ENCODE measurements at regions not wholly inside any gene's neighbourhood (a gene's known extent, or its start where the extent isn't known, plus 50 kb on each side); places are given as distances from the start of the nearest gene placed in this dataset.
"Not testable (repeated sequence)": the region's sequence is repeated elsewhere in the genome, so short reads cannot be mapped to it uniquely, and the experiment has no call there.

DNA sequence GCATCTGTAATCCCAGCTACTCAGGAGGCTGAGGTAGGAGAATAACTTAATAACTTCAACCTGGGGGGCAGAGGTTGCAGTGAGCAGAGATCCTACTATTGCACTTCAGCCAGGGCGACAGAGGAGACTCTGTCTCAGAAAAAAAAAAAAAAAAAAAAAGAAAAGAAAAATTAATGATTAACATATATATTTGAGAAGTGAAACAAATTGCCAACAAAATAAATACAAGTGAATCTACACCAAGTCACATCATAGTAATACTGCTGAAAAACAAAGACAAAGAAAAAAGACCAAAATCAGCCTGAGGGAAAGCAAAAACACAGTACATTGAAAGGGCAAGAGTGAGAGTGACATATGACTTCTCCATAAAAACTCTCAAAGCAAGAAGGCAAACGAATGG, 123.7 kb downstream of the CASP12 start:
- no peak for DNase-seq

DNA sequence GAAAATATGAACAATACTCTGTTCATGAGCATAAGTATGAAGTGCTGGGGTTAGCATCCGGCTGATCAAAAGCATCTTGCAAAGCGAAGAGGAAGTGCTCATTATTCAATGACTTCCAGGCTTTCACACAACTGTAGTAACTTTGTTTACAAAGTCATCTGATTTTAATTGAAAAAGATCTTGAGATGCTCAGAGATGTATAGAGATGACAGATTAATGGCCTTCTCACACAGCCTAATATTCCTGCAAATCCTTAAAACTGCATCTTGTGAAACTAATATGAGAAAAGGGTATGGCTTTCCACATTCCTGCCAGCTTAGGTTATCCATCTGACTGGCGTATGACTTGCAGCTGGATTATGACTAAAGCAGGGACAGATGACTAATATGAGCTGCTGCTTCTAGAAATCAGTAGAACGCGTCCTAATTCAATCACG, 125.4 kb downstream of the CASP12 start:
- no peak for DNase-seq

DNA sequence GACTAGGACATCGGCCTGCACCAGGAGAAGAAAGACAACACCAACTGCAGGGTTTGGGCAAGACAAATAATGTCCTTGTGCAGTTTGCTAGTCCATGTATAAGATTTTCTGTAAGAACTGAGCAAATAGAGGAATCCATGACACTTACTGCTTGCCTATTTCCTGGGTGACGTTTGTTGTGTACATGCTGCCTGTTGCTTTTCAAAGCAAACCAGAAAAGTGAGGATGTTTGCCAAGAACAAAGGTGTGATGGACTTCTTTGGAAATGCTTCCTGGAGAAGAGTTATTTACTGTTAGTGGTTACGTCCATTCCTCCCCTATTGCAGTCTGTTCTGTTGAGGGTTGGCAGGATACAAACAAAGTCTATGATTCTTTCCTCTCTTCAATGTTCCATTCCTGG, 126.5 kb downstream of the CASP12 start:
- DNase-seq, result no peak

DNA sequence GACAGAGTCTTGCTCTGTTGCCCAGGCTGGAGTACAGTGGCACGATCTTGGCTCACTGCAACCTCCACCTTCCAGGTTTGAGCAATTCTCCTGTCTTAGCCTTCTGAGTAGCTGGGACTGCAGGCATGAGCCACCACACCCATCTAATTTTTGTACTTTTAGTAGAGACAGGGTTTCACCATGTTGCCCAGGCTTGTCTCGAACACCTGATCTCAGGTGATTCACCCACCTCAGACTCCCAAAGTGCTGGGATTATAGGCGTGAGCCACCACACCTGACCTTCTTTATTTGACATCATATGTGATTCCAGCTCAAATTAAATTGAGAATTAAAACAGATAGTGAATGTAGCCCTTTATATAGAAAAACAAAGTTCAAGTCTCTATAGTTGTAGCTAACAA, 127.2 kb downstream of the CASP12 start:
- not testable (repeated sequence) for DNase-seq

DNA sequence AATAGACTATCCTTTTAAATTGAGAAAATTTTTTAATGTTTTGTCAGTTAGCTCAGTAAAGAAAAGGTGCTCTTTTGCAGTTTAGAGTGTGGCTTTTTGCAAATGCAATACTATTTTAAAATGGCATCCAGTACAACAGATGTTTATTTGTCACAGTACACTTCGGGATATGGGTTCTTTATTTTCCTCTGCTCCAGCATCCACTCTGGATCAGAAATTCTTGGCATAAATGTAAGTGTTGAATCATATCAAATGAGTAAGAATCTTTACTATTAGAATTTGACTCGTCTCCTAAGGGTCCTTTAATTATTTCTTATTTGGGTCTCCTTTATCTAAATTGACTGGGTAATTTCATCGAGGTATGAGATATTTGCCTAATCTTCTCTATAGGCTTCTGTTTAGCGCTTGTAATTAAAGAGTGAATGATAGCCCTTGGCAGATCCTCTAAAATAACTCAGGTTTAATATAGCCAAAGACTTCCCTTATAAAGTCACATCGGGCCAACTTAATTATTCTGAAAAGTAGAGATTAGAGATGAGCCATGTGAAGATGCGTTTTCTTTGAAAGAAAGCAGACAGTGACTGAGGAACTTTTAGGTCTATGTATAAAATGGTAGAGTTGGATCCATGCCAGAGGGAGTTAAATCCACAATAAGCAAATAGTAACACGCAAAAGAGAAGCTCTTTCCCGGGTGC, 132.7 kb downstream of the CASP12 start:
- no peak for DNase-seq

DNA sequence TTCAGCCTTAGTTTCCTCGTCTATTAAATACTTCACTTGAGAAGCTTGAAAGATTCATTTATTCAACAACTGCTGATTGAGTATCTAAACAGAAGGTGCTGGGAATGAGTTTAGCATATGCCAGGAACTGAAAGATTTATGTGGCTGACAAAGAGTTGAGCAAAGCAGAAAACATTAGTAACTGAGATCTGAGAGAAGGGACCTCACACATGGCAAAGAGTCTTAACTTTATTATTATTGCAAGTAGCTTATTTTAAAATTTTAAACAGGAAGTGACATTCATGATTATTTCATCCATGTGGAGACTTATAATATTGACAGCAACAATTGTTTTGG, 133.6 kb downstream of the CASP12 start:
- DNase-seq, result no peak

DNA sequence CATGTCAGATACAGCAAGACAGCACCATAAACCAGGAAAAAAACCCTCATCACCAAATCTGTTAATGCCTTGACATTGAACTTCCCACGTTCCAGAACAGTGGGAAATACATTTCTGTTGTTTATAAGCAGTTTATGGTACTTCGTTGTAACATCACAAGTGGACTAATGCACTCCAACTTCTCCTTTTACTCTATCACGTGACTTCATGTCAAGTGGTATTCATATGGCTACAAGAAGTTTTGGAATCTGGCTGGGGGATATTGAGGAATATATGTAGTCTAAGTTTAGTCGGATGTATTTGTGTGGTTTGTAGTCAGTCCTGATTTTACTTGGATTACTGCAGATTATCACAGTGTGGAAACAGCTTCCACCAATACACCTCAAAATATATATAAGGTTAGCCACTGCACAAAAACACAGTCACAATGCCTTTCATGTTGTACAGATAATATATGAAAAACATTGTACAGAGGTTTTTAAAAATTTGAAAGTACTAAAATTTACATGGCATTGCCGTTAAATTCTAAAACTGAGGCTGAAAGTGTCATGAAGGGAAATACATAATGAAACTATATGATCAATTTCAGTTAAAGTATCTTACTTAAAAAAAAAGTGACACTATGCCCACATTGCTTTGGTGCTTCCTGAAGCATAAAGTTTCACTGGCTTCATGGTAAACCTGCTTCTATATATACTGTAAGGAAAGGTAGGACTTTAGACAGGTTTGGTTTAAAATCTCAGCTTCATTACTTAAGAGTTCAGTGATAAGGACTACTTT, 134.1 kb downstream of the CASP12 start:
- DNase-seq, result no peak

DNA sequence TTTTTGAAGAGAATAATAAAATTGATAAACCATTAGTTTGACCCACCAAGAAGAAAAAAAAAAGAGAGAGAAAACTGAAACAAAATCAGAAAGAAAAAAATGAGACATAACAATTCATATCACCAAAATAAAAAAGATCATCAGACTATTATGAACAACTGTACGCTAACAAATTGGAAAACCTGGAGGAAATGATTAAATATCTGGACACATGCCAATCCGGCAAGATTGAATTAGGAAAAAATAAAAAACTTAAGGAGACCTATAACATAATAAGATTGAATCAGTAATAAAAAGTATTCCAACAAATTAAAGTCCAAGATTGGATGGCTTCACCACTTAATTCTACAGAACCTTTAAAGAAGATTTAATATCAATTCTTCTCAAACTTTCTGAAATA, 136.7 kb downstream of the CASP12 start:
- DNase-seq, result no peak

DNA sequence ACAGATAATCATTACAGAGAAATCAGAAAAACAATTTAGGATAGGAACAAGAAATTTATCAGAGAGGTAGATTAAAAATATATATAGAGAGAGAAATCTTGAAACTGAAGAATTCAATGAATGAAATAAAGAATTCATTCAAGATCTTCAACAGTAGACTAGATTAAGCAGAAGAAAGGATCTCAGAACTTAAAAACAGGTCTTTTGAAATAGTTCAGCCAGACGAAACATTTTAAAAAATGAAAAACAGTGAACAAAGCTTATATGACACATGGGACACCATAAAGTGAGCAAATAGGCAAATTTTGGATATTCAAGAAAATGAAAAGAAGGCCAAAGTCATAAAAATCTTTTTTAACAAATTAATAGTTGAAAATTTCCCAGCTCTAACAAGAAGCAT, 138.8 kb downstream of the CASP12 start:
- DNase-seq, result no peak

DNA sequence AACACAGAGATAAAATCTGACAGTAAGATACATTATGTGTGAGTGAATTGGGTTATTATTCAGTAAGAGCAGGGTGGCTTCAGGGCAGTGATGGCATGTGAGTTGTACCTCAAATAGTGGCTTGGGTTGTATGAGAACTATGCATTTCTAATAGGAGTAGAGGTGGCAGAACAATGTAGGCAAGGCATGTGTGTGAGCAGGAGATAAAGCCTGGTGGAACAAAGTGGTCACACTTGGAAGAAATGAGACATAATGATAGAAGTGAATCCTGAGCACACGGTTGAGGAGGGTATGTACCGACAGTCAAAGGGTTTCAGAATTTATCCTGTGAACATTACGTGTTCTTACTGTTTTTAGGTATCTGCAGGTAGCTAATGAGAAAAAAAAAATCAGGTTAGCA, 159.3 kb downstream of the CASP12 start:
- DNase-seq, result no peak

DNA sequence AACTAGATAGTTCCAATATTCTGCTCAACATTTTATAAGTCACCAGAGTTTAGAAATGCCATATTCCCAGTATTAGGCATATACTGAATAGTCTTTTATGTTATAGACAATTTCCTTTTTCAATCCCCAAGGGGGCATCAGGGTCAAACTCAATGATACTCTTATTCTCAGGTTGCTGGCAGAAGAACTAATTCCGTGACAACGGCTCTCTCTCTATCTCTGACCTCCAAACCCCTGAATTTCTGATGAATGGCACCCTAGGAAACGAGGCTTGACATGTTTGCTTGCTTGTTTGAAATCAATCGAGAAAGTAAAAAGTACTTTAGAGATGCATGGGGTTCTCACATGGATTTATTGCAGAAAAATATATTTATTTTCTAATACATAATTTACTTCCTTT, 160.1 kb downstream of the CASP12 start:
- no peak for DNase-seq

DNA sequence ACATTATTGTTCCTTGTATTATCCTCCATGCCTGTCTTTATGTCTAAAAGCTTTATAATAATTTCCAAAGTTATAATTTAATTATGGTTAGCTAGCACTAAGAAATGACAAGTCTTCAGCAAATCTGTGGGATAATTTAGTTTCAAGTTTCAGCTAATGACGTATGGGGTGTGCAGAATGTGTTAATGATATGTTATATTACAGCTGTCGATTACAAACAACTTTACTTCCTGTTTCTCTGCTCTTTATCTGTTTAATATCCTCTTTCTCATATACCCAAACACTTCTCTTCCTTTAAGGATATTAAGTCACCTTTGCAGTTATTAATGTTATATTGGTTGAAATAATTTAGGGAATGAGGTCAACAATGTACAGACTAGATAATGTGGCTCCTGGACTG, 161.8 kb downstream of the CASP12 start:
- DNase-seq, result no peak

DNA sequence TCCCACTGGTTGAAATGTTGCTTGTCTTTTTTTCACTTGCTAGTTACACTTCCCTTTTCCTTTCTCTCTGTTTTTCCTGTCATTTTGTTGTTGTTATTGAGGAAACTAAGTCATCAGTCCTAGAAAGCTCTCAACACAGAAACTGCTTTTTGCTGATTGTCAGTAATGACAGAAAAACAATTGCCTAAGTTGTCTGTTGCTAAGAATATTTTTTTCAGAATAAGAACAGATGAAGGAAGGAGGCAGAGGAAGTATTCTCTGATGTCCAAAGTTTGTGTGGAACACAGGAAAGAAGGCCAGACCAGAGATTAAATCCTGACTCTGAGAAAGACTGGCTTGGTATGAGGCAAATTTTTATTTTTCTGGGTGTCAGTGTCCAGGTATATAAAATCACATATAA, 163.3 kb downstream of the CASP12 start:
- no peak for DNase-seq

DNA sequence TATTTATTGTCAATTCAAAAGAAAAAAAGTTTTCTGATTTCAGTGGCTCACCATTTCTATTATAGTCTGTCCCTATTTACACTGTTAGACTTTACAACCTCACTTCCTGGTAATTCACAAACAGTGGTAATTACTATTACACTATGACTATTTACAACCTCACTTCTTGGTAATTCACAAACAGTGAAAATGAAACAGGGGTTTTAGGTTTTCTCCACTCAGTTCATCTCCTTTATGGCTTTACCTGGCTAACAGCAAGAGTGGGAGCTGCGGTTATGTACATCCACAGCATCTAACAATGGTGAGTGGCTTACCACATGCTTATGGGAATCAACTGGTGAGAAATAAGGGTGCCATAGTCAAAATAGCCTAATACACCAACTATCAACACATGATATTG, 166.4 kb downstream of the CASP12 start:
- DNase-seq, result no peak

DNA sequence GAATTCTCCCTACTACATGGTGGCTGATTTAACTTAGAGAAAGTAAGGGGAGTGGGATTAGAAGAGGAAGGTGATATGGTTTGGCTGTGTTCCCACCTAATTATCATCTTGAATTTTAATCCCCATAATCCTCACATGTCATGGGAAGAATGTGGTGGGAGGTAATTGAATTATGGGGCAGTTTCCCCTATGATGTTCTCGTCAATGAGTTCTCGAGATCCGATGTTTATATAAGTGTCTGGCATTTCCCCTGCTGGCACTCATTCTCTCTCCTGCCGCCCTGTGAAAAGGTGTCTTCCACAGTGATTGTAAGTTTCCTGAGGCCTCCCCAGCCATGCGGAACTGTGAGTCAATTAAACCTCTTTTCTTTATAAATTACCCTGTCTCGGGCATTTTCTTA, 169.3 kb downstream of the CASP12 start:
- no peak for DNase-seq

DNA sequence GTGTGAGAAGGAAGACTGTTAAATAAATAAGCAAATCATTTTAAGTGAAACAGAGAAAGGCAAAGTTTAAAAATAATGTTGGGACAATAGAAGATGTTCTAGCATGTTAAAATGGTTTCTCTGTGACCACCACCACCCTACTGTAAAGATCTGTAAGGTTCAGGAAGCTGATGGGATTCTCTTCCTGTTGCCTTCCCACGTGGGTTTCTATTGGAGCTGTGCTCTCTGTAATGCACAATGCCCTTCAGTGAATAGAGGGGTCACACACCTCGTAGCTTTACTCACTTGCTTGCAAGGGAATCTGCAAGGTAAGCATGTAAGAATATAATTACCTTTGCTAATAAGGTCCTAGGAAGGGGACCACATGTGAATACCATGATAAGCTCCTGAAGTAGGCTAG, 170.5 kb downstream of the CASP12 start:
- no peak for DNase-seq

DNA sequence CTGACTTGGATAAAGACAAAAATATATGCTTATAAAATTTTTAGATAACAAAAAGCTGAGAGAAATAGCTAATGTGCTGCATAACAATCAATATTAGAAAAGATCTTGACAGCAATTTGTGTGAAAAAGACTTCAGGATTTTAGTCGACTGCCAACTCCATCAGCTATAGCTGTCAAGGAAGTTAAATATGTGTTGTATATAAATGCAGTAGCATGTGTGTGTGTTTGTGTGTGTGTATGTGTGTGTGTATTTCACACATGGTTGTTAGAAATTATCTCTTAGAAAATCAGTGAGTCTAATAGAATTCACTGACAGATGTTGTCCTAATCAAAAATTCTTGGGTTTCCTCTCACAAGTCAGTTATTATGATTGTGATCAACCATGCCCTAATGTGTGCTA, 171.2 kb downstream of the CASP12 start:
- DNase-seq, result no peak

DNA sequence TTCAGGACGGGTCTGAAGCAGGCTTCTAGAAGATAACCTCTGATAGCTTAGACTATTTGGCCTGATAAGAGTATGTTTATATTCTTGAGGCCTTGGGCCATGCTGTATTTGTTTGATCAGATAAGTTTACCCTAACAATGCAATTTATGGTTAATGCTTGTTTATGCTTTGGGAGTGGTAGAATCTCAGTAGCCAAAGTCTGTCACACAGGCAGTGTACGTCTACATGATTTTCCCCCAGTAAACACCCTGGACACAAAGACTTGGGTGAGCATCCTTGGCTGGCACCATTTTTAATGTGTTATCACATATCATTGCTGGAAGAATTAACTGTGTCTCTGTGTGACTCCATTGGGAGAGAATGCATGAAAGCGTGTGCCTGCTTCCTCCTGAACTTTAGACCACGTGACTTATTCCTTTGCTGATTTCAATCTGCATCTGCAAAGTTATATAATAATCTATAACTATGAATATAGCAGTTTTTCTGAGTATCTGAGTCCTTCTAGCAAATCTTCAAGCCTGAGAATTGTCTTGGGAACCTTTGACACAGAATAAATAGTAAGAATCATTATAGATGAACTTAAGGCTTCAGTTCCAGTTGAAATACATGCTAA, 172.4 kb downstream of the CASP12 start:
- DNase-seq, result no peak

DNA sequence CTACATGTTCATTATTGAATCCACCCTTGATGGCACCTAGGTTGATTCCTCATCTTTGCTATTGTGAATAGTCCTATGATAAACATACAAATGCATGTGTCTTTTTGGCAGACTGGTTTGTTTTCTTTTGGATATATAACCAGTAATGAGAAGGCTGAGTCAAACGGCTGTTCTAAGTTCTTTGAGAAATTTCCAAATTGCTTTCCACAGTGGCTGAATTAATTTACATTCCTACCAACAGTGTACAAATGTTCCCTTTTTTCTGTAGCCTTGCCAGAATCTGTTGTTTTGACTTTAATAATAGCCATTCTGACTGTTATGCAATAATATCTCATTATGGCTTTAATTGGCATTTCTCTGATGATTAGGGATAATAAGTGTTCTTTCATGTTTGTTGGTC, 184.9 kb downstream of the CASP12 start:
- DNase-seq, result no peak

DNA sequence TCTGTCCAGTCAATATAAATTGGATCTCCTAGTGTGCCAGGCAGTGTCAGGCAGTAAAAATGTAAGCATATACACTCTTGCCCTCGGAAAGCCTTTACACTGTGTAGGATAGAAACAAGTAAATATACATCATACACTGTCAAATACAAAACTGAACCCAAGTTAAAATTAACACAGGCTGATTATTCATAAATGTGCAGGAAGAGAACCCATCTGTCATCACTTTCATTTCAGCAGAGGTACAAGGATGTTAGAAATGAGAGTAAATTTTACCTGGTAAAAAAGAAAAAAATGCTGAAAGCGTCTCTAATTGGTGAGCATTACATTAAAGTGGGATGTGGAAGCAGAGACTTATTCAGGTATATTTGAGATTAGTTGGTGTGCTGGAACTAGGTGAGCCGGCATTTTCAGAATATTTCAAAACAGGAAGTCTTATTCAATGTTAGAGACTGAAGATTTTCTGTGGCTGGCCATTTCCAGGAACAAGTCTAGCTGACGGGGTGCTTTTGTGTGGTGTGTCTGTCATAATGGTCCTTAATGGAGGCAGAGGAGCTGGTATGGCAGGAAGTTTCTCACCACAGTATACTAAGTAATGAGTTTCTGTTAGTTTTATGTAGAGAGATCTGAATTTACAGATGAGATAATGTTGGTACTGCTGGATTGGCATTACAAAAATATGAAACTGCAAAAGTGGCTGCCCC, 192.6 kb downstream of the CASP12 start:
- peak; percentile 46 for DNase-seq

DNA sequence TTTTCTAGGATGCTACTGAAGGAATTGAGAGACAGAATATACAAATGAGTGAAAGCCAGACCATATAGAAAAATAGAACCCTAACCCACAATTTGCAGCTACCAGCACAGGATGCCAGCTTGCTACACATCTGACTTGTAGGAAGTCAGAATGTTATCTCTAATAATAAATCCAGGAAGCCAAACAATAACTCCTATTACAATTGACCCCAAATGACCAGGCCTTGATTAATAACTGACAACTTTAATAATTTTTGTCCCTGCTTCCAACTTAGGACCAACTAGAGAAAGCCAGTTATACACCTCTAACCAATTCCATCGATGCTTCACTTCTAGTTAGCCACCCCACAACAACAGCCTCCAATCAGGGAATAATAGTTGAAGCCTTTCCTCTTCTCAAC, 193.4 kb downstream of the CASP12 start:
- DNase-seq, result no peak

DNA sequence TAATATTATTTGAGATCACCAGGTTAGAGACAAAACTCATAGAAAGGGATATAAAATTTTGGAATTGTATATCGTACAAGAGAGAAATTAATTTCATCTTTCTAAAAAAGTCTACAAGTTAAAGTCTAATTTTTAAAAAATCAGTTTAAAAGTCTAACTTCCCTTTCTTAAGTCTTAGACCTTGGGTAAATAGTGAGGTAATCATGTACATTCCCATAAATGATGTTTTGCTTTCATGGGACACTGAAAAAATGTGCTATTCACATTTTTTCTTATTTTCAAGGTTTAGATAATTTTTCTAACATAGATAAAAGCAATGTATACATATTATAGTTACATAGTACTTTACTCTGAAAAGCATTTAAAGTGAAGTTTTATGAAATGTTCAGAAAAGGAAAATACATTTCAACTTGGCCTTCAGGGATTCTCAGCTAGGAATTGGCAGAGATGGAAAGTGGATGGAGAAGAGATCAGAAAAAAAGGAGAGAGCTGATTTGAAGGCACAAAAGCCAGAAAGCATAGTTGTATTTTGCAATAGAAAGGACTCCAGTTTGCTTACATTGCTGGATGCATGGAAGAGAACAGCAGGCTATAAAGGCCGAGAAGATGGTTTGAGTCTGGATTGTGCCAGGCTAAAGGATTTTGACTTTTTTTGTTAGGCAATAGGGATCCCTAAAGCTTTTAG, 194.0 kb downstream of the CASP12 start:
- no peak for DNase-seq

DNA sequence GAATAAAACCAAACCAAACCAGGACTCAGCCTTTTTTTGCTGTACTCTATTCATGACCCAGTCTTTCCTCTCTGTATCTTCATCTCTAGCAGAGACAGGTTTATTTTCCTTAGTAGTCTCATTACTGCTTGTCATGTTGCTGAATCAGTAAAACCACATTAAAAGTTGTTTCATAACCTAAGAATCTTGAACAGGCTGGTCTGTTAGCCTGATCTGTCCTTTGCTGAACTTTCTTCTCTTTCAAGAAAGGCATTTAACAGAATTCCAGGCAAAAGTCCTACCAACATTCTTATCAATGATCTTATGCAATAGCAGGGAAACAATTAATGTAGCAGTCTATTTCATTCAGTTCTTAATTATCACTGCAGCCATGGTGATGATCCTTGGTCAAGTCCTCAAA, 197.7 kb downstream of the CASP12 start:
- DNase-seq, result no peak

Data from stimulated activated CD4-positive, alpha-beta T cell treated with anti-CD3 and anti-CD28 coated beads, Interleukin-4, amount 100 ng/mL, for 1 hour (primary cell).